Prostate gland (tissue), 2 donors: ENCODE measurements at regions not wholly inside any gene's neighbourhood (a gene's known extent, or its start where the extent isn't known, plus 50 kb on each side); places are given as distances from the start of the nearest gene placed in this dataset.

Experiments used
- POLR2A ChIP-seq: fragments of 450-650 bp; IDR thresholded peaks from one replicate; pipeline ENCODE4 v1.6.1; 2016; ENCODE audit warnings: antibody characterized with exemption, mild to moderate bottlenecking
- POLR2AphosphoS5 ChIP-seq: sonication (generic); formaldehyde crosslinking; IDR thresholded peaks from one replicate; pipeline ENCODE4 v1.6.1; 2017; ENCODE audit warnings: antibody characterized with exemption
- TF ChIP-seq, protein P1 (sequence below), 4 experiments: fragments of 200-600 bp in 2 of 4; fragments of 450-650 bp in 2 of 4; sonication (generic) in 2 of 4; IDR thresholded peaks; 1 replicate in 3 of 4; 2 replicates in 1 of 4; pipeline ENCODE4 v1.5.1; 2016 to 2019; ENCODE audit warnings: antibody characterized with exemption in 4 of 4, mild to moderate bottlenecking in 2 of 4, moderate library complexity in 2 of 4

- TF ChIP-seq, protein P1, sequence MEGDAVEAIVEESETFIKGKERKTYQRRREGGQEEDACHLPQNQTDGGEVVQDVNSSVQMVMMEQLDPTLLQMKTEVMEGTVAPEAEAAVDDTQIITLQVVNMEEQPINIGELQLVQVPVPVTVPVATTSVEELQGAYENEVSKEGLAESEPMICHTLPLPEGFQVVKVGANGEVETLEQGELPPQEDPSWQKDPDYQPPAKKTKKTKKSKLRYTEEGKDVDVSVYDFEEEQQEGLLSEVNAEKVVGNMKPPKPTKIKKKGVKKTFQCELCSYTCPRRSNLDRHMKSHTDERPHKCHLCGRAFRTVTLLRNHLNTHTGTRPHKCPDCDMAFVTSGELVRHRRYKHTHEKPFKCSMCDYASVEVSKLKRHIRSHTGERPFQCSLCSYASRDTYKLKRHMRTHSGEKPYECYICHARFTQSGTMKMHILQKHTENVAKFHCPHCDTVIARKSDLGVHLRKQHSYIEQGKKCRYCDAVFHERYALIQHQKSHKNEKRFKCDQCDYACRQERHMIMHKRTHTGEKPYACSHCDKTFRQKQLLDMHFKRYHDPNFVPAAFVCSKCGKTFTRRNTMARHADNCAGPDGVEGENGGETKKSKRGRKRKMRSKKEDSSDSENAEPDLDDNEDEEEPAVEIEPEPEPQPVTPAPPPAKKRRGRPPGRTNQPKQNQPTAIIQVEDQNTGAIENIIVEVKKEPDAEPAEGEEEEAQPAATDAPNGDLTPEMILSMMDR (IDR thresholded peaks at IDR 0.05): no peak
- TF ChIP-seq POLR2AphosphoS5 (no peak), POLR2A (no peak)
Observed at GRCh38 chr9:103407260-103407659, 412.1 kb downstream of the CYLC2 start.
